ENCODE measurements at regions not wholly inside any gene's neighbourhood (a gene's known extent, or its start where the extent isn't known, plus 50 kb on each side); places are given as distances from the start of the nearest gene placed in this dataset.

GRCh38 chrX:5829469-5829868 lies 399.2 kb downstream of the NLGN4X start:
- DNase-seq, result no peak

- no peak for DNase-seq
Measured at GRCh38 chrX:5829060-5829459, 399.6 kb downstream of the NLGN4X start.

DNA sequence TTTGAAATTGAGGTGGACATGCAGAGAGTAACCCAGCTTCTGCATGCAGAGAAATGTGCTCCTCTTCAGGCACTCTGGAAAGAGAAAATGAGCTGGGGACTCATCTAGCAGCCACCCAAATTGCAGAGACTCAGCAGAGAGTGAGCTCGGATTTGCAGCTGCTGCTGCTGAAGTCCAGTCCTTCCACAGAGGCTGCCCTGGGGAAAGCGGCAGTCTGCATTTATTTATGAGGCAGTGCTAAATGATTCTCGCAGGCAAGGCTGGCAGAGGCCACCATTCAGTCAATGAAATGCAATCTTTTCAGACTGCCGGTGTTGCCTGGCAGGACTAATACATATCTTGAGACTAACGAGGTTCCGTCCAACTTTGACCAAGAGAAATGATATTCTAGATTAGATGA lies 404.8 kb downstream of the NLGN4X start:
- DNase-seq, result peak in 3 of 56 donors; percentile 0

DNA sequence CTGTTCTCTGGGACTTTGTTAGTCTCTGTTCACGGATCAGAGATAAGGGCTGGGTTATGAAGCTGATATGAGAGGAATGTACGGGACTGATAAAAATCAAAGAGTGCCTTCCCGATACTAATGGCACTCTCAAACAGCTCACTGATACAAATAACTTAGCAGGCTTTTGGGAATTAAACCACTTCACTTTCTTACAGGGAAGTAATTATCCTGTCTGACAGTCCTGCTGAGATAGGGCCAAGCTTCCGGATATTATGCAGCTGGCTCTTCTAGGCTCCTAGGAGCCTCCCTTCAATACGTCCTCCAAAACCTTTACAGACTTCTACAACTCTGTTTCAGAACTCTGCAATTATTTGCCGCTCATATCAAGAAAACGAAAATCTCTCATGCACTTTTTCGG lies 418.0 kb downstream of the NLGN4X start:
- DNase-seq, result no peak

DNA sequence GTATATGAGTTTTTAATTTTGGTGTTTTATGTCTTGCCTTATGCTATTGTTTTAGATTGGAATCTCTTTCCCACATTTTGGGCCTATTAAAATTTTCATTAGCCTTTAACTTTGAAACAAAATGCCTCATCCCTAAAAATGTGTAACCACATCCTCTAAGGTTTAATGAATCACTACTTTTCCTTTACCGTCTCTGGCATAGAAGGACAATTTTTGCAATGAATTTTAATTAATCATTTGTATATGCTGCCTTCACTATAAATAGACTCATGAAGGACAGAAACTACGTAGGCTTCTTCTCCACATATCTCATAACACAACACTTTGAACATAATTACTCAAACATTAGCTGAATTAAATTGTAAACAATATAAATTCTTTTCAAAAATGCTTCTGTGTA lies 421.5 kb downstream of the NLGN4X start:
- no peak for DNase-seq

- DNase-seq, result no peak
Measured at GRCh38 chrX:5802391-5802790, 426.3 kb downstream of the NLGN4X start.

GRCh38 chrX:5791721-5792120 lies 436.9 kb downstream of the NLGN4X start:
- DNase-seq, result no peak

DNA sequence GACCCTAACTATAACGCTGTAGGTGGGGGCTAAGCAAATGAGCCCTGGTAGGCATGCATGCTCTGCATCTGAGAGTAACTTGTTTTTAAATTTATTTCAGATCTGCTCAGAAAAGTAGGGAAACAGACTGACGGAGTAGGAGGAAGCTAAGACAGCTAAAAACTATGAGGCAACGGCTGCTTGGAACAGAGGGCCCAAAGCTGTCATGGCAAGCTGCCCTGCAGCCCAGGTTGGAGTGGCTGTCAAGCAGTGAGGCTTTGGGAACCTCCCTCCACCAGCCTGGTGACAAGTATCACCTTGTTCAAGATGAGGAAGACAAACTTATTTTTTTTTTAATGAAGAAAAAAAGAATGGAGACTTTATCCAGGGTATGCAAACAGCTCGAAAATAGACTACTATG lies 439.8 kb downstream of the NLGN4X start:
- DNase-seq, result peak in 7 of 56 donors; percentile 0 to 9 (median 2)

GRCh38 chrX:5780821-5781220 lies 447.8 kb downstream of the NLGN4X start:
- no peak for DNase-seq

DNA sequence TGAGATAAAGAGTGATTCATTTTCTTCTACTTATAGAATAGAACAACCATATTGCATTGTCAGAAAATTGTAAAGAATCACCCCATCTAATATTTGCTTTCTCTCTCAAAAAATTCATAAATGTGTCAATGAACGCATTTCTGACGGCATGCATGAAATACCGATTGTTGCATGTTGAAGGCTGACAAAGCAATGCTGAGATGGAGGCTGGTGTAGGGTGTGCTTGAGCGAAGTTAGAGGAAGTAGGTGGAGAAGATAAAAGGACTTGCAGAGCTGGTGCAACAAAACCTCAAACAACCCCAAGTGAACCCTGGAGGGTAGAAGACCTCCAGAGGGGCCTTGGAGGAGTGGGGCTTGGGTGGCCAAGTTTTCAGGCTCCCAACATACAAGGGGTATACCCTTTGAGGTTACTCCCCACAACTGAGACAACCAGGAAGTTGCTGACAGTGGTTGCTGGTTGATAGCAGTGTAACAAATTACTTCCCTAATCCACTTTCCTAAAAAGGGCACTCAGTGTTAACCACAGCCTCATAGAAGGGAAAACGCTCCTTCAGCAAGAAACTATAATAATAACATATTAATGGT lies 452.7 kb downstream of the NLGN4X start:
- DNase-seq, result peak in 2 of 56 donors; percentile 0 to 7

GRCh38 chrX:5774446-5774845 lies 454.2 kb downstream of the NLGN4X start:
- DNase-seq, result no peak

- DNase-seq, result no peak
Measured at GRCh38 chrX:5771441-5771840, 457.2 kb downstream of the NLGN4X start.

- DNase-seq, result no peak
Measured at GRCh38 chrX:5756616-5757015, 472.1 kb downstream of the NLGN4X start.

GRCh38 chrX:5753291-5753690 lies 475.4 kb downstream of the NLGN4X start:
- no peak for DNase-seq

GRCh38 chrX:5752831-5753230 lies 475.8 kb downstream of the NLGN4X start:
- DNase-seq, result no peak

- DNase-seq, result no peak
Measured at GRCh38 chrX:5748586-5749150, 480.0 kb downstream of the NLGN4X start.

- no peak for DNase-seq
Measured at GRCh38 chrX:5746231-5746630, 482.4 kb downstream of the NLGN4X start.

GRCh38 chrX:5733501-5733900 lies 495.2 kb downstream of the NLGN4X start:
- DNase-seq, result no peak

DNA sequence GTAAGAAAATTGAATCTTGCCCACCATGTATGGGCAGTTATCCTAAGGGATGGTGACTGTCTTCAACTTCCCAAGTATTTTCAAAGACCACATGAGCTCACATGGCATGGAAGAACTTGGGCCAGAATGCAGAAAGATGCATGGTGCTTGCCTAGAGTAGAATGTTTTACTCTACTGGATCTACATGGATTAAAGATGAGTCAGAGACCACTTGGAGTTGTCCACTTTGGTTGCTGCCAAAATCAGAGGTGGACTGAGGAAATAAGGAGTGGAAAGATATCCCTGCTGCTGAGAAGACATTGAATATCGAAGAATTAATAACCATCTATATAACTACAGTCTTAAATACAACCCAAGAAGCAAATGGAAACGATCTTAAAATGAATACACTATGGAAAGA lies 498.1 kb downstream of the NLGN4X start:
- no peak for DNase-seq

DNA sequence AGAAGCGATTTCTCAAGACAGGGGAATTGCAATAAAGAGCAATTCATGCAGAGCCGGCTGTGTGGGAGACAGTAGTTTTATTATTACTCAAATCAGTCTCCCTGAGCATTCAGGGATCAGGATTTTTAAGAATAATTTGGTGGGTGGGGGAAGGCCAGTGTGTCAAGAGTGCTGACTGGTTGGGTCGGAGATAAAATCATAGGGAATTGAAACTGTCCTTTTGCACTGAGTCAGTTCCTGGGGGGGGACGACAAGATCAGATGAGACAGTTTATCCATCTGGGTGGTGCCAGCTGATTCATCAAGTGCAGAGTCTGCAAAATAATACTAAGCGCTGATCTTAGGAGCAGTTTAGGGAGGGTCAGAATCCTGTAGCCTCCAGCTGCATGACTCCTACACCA lies 502.4 kb downstream of the NLGN4X start:
- peak in 2 of 56 donors; percentile 10 to 13 for DNase-seq

GRCh38 chrX:5724123-5724522 lies 504.5 kb downstream of the NLGN4X start:
- DNase-seq, result no peak

DNA sequence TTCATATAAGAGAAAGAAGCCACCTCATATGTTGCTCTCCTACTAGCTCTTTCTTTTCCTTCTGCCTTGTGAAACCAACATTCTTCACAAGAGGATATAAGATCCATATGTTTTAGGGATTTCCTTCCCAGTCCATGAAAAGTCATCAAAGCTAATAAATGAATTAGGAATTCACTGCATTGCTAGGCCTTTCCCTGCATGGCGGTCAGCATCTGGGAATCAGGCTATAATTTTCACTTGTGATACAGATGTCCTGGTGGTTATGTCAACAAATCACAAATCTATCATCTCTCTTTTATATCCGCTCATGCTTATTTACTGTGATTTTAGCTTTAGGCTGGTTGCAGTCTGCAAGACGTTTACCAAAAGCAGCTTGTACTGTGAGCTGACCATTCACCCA lies 510.0 kb downstream of the NLGN4X start:
- no peak for DNase-seq

DNA sequence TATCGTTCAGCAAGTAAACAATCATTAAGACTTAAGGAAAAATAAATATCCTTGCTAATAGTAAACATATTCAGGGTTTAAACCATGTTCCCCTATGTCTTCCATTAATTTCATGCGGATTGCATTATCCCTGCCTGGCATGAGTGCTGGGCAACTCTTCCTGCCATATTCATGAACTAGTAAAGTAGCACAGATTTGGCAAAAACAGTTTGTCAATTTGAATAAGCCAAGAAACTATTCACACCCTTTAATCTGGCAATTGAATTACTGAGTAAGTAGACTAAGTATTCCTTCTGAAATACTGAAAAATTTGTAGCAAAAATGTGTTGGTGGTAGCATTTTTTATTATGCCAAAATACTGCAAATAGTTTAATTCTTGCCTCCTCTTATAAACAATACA lies 512.0 kb downstream of the NLGN4X start:
- no peak for DNase-seq

- DNase-seq, result no peak
Measured at GRCh38 chrX:5708251-5708650, 520.4 kb downstream of the NLGN4X start.
